Dedifferentiated amniotic fluid mesenchymal stem cell (primary cell): ENCODE measurements at regions not wholly inside any gene's neighbourhood (a gene's known extent, or its start where the extent isn't known, plus 50 kb on each side); places are given as distances from the start of the nearest gene placed in this dataset.
A peak's percentile ranks its signal among the peaks of the same experiment; 100 is the strongest.
"Not testable (repeated sequence)": the region's sequence is repeated elsewhere in the genome, so short reads cannot be mapped to it uniquely, and the experiment has no call there.

Experiments used
- DNase-seq: peaks from one replicate; pipeline ENCODE4 v3.0.0-alpha.2; 2016; ENCODE audit errors: extremely low spot score

DNA sequence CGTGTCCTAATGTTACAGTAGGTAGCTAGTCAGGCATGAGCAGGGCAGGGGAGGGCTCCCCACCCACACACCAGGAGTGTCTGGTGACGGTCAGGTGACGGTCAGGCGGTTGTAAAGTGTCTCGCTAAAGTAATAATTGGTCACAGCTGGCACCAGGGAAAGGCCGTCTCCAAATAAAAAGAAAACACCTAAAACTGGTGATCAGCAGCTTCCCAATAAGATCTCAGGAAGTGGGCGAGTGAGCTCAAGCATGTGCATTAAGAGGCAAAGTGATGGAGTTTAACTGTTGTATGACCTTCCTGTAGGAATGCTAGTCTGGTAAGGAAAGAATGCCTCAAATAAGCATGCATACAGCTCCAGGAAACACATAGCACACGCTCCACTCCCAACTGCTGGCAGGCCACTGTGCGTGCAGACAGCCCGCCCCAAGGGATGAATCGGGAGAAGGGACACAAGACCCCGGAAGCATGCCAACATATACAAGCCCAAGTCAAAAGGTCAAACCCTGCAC lies 177.1 kb downstream of the RNF144A start:
- DNase-seq, result peak; percentile 52

DNA sequence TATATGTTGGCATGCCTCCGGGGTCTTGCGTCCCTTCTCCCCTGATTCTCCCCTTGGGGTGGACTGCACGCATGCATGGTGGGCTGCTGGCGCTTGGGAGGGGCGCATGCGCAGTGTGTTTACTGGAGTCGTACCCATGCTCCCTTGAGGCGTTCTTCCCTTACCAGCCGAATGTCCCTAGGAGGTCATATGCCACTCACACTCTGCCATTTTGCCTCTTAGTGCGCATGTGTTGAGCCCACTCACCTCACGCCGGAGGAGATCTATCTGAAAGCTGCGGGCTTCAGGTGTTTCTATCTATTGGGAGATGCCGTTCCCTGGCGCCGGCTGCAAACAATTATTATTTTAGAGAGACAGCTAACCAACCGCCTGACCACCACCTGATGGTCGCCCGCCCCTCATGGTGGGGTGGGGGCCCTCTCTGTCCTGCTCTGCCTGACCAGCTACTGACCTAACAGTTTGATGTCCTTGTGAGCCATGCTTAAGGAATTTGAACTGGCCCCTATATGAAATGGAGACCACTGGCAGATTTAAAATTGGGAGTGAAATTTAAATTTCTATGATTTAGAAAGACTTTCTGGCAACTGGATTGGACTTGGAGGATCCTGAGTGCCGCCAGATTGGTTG lies 179.6 kb downstream of the RNF144A start:
- no peak for DNase-seq

DNA sequence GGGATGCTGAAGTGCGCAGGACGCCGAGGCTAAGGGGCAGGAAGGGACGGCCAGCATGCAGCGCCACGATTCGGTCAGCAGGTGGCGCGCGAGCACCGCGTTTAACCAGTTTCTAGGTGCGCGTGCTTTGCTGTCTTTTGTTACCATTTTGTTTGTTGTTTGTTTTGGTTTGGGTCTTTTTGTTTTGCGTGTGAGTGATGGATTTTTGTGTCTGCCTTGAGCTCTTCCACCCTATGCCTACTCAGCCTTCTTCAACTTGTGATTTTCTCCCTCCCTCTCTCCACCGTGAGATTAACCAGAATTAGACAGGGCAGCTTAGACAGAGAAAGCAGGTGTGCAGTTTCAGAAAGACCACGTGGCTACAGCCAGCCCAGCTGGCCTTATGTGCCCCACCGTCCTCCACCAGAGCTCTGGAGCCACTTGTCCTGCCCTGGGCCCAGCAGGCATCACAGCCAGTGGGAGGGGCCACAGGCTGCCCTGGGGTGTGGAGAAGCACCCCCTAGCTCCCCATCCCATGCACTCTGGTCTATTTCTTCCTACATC lies 180.2 kb downstream of the RNF144A start:
- peak; percentile 23 for DNase-seq

DNA sequence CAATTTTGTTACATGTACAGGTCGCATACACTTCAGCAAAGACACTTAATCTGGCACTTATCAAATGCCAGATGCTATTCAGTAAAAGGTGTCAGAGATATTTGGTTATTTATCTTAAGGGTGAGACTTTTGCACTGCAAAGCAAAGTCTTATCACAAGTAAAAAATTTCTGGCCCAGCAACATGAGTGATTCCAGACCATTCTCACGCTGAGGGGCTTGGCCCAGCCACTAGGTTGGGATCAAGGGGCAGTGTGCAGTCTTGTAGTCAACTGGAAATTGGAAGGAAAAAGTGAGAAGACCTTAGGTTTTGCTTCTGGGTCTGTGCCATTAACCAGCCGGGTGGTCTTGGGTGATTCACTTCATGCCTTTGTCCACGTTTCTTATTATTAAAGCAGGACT lies 181.6 kb downstream of the RNF144A start:
- no peak for DNase-seq

DNA sequence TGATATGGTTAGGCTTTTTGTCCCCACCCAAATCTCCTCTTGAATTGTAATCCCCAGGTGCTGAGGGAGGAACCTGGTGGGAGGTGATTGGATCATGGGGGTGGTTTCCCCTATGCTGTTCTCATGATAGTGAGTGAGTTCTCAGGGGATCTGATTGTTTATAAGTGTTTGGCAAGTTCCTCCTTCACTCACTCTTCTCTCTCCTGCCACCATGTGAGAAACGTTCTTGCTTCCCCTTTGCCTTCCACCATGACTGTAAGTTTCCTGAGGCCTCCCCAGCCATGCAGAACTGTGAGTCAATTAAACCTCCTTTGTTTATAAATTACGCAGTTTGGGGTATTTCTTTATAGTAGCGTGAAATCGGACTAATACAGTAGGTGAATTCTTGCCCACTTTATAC lies 182.5 kb downstream of the RNF144A start:
- DNase-seq, result not testable (repeated sequence)

DNA sequence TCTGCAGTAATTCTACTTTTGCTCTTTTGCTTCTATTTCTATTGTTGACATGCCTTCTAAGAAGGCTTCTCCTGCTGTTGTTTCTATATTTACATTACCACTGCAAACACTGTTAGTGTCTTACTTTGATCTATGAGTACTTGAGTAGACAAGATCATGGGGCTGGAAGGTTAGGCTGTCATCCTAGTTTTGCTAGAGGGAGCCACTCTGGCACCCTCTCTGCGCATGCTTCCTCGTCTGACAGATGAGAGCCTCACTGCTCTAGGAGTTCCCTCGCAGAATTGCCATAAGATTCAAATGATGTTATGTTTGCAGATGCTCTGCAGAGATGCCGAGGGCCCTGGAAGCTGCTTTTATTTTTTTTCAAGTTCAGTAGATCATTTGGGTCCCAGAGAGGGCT lies 185.6 kb downstream of the RNF144A start:
- DNase-seq, result no peak

DNA sequence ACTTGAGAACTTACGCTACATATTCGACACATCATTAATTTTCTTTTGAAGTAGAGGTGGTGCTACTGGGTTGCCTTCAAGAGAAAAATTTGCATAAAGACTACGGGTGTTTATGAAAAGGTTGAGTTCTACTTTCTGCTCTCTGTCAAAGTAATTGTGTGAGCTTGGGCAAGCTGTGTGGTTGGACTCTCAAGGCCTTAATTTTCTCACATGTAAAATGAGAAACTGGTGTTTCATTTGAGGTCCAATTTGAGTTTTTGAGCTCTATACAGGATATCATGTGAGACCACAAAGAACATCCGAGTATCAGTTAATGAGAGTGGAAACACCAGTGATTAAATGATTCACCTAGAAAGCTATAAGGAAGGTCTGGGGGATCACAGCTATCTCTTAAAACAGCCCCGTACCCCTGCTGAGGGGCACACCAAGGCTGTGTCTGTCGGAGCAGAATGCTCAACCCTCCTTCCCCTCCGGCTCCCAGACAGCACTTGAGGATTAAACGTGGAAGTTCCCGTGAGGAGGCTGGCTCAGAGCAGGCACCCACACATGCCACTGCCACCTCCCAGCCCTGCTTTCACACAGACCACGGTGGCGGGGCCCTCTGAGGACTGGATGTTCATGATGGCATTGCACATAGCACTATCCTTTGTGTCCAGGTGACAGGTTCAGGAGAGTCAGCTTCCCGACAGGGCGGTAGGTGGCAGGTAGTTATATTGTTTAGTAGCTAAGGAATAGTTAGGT lies 191.8 kb downstream of the RNF144A start:
- no peak for DNase-seq

DNA sequence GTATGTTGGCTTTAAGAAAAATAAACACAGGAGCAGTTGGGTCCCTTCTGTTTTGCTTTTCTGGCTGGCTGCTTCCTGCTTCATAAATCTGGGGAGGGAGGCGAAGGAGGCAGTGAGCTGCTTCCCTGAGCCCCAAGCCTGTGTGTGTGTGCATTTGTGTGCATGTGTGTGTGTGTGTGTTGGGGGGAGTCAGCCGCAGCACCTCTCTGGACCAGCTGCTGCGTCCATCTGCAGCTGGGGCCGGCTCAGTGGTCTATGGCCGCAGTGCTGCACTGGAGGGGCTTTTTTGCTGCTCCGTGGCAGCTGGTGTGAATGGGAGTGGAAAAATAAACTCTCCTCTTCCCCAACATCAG lies 192.3 kb downstream of the RNF144A start:
- no peak for DNase-seq

DNA sequence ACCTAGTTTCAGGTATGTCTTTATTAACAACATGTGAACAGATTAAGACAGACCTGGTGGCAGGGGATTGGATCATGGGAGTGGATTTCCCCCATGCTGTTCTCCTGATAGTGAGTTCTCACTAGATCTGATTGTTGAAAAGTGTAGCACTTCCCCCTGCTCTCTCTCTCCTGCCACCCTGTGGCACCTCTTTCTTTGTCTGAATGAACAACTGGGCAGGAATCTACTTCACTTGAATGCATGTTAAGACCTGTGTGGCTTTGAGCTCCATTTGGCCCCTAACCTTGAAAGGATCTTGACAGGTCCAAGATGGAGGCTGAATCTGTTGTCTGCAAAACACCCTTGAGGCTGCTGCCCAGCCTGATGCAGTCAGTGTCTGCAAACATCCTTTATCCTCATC lies 194.4 kb downstream of the RNF144A start:
- no peak for DNase-seq

DNA sequence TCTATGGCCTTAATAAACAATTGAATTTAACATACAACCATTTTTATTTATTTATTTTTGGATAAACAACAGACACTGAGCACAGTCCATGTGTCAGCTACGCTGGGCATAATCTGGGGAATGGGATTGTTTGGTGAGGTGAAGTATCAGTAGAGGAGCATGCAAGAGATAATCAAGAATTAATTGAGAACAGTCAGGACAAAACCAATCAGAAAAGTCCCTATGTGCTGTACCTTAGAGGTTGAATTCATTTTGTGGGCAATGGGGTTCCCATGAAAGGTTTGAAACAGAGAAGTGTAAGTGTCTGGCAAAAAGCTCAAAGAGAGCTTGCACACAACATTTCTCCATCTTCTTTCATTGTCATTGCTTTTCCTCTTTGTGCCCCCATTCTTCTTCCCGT lies 198.2 kb downstream of the RNF144A start:
- DNase-seq, result no peak

DNA sequence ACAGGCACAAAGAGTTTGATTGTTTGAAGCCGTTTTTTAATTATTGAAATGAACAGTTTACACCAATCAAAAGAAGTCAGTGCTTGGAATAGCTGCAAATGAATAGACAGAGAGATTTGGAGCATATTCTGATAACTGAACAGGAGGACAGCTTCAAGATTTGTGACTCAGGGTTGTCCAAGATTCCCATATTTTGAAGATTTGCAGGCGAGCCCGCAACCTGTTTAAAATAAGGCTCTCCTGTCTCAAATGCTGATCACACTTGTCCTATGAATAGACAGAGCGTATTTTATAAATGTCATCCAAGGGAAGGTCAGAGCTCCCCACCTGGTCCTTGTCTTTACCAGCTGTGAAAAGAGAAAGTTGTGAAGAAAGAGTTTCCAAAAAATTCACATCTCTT lies 198.7 kb downstream of the RNF144A start:
- DNase-seq, result no peak

DNA sequence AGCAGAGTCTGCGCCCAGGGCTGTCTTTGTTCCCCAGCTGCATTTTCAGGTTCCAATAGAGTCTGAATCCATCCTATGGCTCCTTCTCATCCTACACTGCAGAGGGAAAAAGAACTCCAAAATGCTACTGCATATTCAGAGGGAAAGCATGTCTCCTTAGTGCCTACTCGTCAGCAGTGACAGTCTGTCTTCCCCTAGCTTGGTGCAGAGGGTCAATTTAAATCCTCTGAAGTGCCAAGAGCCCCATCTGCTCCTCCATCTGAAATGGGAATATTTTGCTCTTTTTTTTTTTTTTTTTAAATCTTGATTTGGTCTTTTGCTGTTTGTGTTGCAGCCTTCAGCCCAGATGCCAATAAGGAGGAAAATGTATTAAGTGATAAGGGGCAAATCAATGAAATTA lies 199.3 kb downstream of the RNF144A start:
- no peak for DNase-seq

DNA sequence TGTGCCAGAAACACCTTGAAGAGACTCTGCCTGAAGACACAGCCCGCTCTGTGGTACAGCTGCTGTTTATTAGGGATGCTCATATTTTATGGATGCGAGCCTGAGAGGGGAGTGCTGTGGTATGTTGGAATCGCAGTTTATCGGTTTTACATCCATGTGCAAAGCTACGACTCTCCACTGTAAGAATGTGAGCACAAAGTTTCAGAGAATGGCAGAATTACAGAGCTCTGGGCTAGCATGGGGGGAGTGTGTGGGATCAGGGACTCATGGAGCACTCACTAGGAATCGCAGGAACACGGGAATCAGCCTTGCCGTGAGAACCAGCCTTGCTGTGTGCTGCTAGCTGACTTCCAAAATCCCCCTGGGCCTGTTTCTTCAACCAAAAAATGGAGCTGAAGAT lies 199.9 kb downstream of the RNF144A start:
- DNase-seq, result no peak

DNA sequence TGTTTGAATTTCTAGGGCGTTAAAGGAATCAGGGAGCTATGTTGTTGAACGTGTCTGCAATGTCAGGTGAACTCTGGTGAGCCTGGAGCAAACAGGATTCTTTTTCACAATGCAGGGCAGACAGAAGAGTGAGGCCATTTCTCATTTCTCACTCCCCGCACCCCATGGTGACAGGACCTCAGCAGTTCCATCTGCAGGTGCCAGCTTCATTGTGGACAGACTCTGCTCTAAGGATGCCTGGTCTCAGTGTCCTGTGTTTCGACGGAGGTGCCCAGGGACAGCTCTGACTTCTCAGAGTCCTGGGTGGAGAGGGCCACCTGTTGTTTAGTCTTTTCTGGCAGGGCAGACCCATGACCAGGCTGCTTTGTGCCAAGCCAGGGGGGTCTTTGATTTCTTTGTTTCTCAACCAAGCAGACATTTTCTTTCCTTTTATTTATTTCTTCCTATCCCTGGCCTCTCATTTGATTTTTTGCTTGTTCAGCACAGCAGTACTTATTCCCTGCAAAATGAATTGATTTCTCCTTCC lies 201.5 kb downstream of the RNF144A start:
- DNase-seq, result no peak

DNA sequence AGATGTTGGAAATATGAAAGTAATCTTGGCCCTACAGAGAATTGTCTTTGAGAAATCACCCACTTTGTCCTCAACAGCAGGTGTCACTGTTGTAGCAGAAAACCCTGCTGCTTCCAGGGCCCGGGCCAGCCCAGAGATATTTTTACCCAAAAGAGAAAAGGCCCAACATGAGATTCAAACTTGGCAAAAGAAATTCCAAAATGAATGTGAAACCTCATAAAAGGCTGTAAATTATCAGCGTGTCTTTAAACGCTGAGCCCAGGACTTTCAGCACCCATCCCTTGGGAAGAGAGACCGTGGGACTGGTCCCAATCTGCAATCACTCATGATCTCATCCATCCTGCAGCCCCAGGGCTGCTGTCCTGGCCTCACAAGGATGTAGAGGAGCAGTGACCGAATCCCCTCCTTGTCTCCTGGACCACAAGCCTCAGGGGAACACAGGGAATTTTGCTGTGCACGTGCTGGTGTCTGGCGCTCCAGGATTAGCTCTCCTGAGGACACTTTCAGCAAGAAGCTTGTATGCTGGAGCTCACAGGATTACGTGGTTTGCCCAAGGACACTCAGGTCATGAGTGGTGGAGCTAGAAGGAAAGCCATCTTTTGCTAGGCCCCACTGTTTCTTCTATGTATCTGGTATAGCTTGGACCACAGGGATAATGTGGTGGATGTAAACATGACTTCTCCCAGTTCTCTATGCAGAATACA lies 202.1 kb downstream of the RNF144A start:
- DNase-seq, result peak; percentile 56

DNA sequence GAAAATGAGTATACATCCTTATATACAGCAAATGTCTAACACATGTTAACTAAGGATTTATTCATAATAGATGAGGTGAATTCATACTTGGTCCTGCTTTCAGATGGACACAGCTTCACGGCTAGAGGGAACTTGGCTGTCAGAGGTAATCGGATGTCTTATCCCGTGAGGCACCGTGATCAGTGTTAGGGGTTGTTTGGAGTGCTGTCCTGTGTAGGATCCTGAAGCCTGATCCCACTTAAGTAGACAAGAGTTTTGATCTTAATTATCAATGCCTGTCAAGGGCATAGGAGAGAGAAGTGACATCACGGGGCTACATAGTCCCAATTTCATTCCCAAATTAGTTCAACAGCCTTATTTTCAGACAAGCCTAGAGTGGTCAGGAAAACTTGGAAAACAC lies 204.6 kb downstream of the RNF144A start:
- DNase-seq, result no peak

DNA sequence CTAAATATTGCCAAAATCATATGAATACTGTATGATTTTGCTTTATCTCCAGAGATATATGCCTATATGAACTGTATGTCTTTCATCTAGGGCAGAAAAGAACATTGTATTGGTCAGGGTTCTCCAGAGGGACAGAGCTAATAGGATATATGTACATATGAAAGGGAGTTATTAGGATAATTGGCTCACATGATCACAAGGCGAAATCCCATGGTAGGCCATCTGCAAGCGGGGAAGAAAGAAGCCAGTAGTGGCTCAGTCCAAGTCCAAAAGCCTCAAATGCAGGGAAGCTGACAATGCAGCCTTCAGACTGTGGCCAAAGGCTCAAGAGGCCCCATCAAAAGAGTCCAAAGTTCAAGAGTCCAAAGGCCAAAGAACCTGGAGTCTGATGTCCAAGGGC lies 209.9 kb downstream of the RNF144A start:
- DNase-seq, result no peak

DNA sequence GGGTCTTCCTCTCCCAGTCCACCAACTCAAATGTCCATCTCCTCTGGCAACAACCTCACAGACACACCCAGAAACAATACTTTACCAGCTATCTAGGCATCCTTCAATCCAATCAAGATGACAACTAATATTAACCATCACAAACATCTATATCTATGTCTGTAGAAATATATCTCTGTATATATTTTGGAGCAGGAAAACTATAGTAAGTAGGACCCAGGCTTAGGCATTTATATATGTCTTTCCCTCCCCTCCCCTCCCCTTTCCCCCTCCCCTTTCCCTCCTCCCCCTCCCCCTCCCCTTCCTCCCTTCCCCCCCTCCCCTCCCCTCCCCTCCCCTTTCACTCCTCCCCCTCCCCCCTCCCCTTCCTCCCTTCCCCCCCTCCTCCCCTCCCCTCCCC lies 210.5 kb downstream of the RNF144A start:
- no peak for DNase-seq

DNA sequence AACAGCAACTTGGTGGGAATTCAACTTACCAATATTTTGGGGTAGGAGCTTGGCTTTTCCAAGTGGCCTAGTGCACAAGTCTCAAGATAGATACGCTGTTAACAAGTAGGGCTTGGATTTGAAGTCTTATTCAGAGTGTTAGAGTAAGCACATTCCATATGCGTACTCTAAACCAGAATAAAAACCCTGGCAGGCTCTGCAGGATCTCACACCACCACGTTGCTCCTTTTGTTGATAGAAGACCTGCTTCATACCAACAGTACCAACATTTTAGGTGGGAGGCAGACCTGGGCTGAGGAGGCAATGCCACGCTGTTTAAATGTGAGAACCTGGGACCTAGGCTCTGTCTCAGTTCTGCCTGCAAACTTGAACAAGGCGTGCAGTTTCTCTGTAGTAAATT lies 214.0 kb downstream of the RNF144A start:
- DNase-seq, result no peak

DNA sequence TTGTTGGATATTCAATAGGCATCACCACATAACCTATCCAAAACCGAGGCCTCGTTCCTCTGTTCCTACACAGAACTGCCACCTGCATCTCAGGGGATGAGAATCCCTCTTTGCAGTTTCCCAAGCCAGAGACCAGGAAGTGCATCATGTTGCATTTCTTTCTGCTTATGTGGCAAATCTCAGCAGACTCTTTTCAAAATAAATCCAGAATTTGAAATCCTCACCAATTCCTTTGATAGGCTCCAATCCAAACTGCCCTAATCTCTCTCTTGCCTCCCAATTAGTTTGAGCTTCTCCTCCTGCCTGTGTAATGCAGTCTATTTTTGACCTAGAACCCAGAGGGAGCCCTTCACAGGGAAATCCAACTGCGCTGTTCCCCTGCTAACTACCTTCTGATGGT lies 215.5 kb downstream of the RNF144A start:
- DNase-seq, result no peak

DNA sequence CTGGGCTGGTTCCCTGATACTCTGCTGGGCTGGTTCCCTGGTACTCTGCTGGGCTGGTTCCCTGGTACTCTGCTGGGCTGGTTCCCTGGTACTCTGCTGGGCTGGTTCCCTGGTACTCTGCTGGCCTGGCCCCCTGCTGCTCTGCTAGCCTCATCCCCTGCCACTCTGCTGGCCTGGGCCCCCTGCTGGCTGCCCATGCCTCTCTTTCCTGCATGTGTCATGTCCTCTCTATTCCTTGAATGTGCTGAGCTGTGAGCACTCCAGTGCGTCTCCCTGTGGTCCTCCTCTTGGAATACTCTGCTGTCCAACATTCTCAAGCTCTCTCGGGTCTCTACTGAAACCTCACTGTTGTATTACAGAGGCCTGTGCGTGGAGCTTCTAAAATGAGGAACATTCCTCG lies 216.3 kb downstream of the RNF144A start:
- no peak for DNase-seq

DNA sequence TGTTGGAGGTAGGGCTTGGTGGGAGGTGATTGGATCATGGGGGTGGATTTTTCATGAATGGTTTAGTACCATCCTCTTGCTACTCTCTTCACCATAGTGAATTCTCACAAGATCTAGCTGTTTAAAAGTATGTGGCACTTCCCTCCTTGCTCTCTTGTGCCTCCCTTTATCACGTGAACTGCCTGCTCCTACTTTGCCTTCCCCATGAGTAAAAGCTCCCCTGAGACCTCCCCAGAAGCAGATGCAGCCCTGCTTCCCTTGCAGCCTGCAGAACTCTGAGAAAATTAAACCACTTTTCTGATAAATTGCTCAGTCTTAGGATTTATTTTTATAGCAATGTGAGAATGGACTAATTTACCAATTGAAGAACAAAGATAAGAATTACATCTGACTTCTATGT lies 223.1 kb downstream of the RNF144A start:
- no peak for DNase-seq

DNA sequence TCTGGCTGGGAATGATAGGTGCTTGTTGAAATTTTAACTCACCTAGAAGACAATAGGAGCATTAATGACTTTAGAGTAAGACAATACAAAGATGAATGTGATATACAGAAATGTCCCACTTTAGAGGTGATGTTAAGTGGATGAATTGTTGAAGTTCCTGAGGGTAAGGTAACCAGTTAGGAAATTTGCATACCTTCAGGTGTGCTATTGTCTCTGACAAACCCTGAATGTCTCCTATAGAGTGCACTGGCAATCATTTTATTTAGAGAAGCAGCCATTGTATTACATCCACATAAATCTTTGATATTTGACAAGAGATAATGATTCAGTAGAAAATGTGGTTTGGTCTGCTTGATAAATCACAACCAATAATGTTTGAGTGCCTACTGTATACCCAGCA lies 228.5 kb downstream of the RNF144A start:
- DNase-seq, result no peak
